Astrocyte (in vitro differentiated cells and primary cell): ENCODE measurements at regions not wholly inside any gene's neighbourhood (a gene's known extent, or its start where the extent isn't known, plus 50 kb on each side); places are given as distances from the start of the nearest gene placed in this dataset.

Experiments used
- DNase-seq: peaks from one replicate; pipeline ENCODE4 v3.0.0-alpha.2; 2010; ENCODE audit warnings: low read depth
- FAIRE-seq: peaks from 2 replicates; lab custom pipeline; 2011; peaks lifted over from hg19 to GRCh38; lab: Jason Lieb, UNC
- H2AFZ ChIP-seq: 2 replicates; pipeline ENCODE4 v1.6.0; 2012; ENCODE audit warnings: low read depth, low read length, inconsistent platforms
- H3K27ac ChIP-seq: 2 replicates; pipeline ENCODE4 v1.5.1; 2011; ENCODE audit warnings: low read depth, low read length, inconsistent platforms
- H3K27me3 ChIP-seq: 2 replicates; pipeline ENCODE4 v1.6.0; 2011; ENCODE audit warnings: low read length, inconsistent platforms; ENCODE audit not compliant: insufficient read depth
- H3K36me3 ChIP-seq: 2 replicates; pipeline ENCODE4 v1.5.1; 2011; ENCODE audit warnings: low read length, inconsistent platforms; ENCODE audit not compliant: insufficient read depth
- H3K4me1 ChIP-seq: 2 replicates; pipeline ENCODE4 v1.5.1; 2011; ENCODE audit warnings: low read length, inconsistent platforms; ENCODE audit not compliant: insufficient read depth
- H3K4me2 ChIP-seq: 2 replicates; pipeline ENCODE4 v1.6.0; 2012; ENCODE audit warnings: low read length, inconsistent platforms
- H3K4me3 ChIP-seq: 2 replicates; pipeline ENCODE4 v1.5.1; 2011; ENCODE audit warnings: low read depth, mild to moderate bottlenecking, low read length, inconsistent platforms; ENCODE audit not compliant: insufficient read depth
- H3K79me2 ChIP-seq: 2 replicates; pipeline ENCODE4 v1.6.0; 2012; ENCODE audit warnings: mild to moderate bottlenecking, low read length, inconsistent platforms; ENCODE audit not compliant: insufficient read depth
- H3K9ac ChIP-seq: 2 replicates; pipeline ENCODE4 v1.6.0; 2012; ENCODE audit warnings: mild to moderate bottlenecking, low read length, inconsistent platforms
- H3K9me3 ChIP-seq: 2 replicates; pipeline ENCODE4 v1.5.1; 2012; ENCODE audit warnings: low read depth, mild to moderate bottlenecking, low read length, inconsistent platforms; ENCODE audit not compliant: insufficient read depth
- H4K20me1 ChIP-seq: 2 replicates; pipeline ENCODE4 v1.6.0; 2012; ENCODE audit warnings: low read length, inconsistent platforms; ENCODE audit not compliant: insufficient read depth
- H3K27ac Mint-ChIP-seq: one replicate; pipeline ENCODE4 v1.8.0; 2021; ENCODE audit warnings: mild to moderate bottlenecking, mixed read lengths; ENCODE audit not compliant: unreplicated experiment
- H3K27me3 Mint-ChIP-seq: one replicate; pipeline ENCODE4 v1.8.0; 2021; ENCODE audit warnings: low read depth, mixed read lengths; ENCODE audit not compliant: unreplicated experiment
- H3K36me3 Mint-ChIP-seq: one replicate; pipeline ENCODE4 v1.8.0; 2021; ENCODE audit warnings: low read depth, mixed read lengths; ENCODE audit not compliant: unreplicated experiment
- H3K4me1 Mint-ChIP-seq: one replicate; pipeline ENCODE4 v1.8.0; 2021; ENCODE audit warnings: low read depth, mixed read lengths; ENCODE audit not compliant: unreplicated experiment
- H3K4me3 Mint-ChIP-seq: one replicate; pipeline ENCODE4 v1.8.0; 2021; ENCODE audit warnings: mild to moderate bottlenecking, moderate library complexity, mixed read lengths; ENCODE audit not compliant: unreplicated experiment
- H3K9me3 Mint-ChIP-seq: one replicate; pipeline ENCODE4 v1.8.0; 2021; ENCODE audit warnings: mild to moderate bottlenecking, mixed read lengths; ENCODE audit not compliant: unreplicated experiment
- EZH2 ChIP-seq: IDR thresholded peaks from 2 replicates; pipeline ENCODE4 v1.6.1; 2012; ENCODE audit warnings: mild to moderate bottlenecking, low read length, inconsistent platforms; ENCODE audit not compliant: insufficient read depth
- TF ChIP-seq, protein P1 (sequence below): IDR thresholded peaks from 2 replicates; pipeline ENCODE4 v1.5.1; 2011; ENCODE audit warnings: low read depth, mild to moderate bottlenecking, inconsistent platforms, low read length, moderate library complexity; ENCODE audit not compliant: insufficient read depth

DNA sequence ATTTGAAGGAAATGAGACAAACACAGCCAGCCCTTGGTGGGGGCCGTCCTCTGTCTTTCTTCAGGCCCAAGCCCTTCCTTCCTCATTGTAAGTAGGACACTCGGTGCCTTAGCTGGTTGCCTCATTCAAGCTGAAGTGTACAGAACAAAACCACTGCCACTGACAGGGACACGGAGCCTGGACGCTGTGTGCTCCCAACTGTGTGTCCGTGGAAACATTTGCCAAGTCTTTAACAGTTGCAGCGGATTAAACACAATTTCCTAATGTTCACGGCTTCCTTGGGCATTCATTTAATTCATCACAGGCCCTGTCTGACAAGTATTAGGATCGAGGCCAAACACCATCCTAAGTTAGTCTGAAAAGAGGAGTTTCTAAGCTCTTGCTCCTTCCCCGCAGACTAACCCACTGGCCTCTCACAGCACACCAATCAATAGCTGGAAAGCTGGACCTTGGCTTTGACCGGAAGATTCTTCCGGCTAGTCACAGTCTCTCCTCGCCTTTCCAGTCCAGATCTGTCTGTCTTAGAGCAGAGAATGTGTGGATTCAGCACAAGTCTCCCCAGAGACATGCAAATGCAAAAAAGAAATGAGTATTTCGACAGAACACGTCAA, 68.7 kb upstream of the ACSL3 start:
- Histone ChIP-seq H3K4me2 (peak overlapping the region; percentile 25), H3K27me3 (no peaks in the 10 kb centered on the region), H3K27ac (no peak overlapping the region), H3K4me1 (peaks cover 3% of the 10 kb centered on the region), H3K9ac (no peak overlapping the region), H4K20me1 (no peaks in the 10 kb centered on the region), H3K9me3 (no peaks in the 10 kb centered on the region), H3K36me3 (no peaks in the 10 kb centered on the region), H3K4me3 (no peak overlapping the region), H2AFZ (peak overlapping the region; percentile 75), H3K79me2 (no peaks in the 10 kb centered on the region)
- H3K27me3 Mint-ChIP-seq: no peaks in the 10 kb centered on the region
- peaks cover 2% of the 10 kb centered on the region for H3K9me3 Mint-ChIP-seq
- peaks cover 2% of the 10 kb centered on the region for H3K36me3 Mint-ChIP-seq
- peaks cover 15% of the 10 kb centered on the region for H3K4me1 Mint-ChIP-seq
- TF ChIP-seq, protein P1, sequence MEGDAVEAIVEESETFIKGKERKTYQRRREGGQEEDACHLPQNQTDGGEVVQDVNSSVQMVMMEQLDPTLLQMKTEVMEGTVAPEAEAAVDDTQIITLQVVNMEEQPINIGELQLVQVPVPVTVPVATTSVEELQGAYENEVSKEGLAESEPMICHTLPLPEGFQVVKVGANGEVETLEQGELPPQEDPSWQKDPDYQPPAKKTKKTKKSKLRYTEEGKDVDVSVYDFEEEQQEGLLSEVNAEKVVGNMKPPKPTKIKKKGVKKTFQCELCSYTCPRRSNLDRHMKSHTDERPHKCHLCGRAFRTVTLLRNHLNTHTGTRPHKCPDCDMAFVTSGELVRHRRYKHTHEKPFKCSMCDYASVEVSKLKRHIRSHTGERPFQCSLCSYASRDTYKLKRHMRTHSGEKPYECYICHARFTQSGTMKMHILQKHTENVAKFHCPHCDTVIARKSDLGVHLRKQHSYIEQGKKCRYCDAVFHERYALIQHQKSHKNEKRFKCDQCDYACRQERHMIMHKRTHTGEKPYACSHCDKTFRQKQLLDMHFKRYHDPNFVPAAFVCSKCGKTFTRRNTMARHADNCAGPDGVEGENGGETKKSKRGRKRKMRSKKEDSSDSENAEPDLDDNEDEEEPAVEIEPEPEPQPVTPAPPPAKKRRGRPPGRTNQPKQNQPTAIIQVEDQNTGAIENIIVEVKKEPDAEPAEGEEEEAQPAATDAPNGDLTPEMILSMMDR: no peak
- no peak for TF ChIP-seq EZH2
- FAIRE-seq (no peak), DNase-seq (peak; percentile 42)
- no peak overlapping the region for H3K27ac Mint-ChIP-seq
- no peak overlapping the region for H3K4me3 Mint-ChIP-seq

DNA sequence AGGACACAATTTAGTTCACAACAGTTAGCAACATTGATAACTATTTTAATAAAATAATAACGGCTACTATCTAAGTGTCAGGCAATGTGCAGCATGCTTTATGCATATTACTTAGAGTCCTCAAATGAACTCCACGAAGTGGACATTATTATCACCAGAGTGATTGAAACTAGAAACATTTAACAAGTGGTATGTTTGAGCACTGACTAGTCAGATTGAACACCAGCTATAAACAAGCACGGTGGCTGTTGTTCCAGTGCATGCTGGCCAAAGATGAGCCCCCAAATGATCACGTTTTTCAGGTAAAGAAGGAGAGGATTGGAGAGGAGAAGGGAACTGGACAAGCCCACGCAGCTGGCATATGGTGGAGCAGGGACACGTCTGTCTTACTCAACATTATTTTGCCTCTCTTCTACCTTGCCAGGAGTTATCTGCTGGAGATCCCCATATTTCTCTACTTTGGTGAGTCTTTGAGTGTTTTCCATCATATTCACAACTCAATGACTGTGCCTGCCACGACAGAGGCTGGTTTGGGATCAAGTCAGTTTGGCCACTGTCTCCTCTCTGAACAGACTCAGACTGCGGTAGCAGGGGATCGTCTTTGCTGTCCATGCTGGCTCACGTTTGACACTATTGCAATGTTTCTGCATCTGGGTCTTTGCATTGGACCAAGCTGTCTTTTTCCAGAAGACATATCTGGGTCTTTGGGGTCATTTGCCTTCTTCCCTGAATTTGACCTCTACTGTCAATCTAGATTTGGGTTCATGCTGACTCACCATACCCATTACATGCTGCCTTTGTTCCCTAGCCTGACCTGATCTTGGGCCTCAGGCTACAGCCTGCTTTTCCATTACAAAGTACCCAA, 66.0 kb upstream of the ACSL3 start:
- Histone ChIP-seq H3K27ac (no peak overlapping the region), H4K20me1 (no peaks in the 10 kb centered on the region), H3K4me1 (no peaks in the 10 kb centered on the region), H2AFZ (no peak overlapping the region), H3K27me3 (no peaks in the 10 kb centered on the region), H3K9me3 (no peaks in the 10 kb centered on the region), H3K4me3 (no peak overlapping the region), H3K9ac (no peak overlapping the region), H3K79me2 (no peaks in the 10 kb centered on the region), H3K4me2 (no peak overlapping the region), H3K36me3 (no peaks in the 10 kb centered on the region)
- no peak for TF ChIP-seq EZH2
- TF ChIP-seq, protein P1: no peak
- FAIRE-seq (no peak), DNase-seq (no peak)
- Mint-ChIP-seq H3K4me3 (no peak overlapping the region), H3K4me1 (peaks cover 9% of the 10 kb centered on the region), H3K36me3 (no peaks in the 10 kb centered on the region), H3K27ac (no peak overlapping the region), H3K9me3 (no peaks in the 10 kb centered on the region), H3K27me3 (no peaks in the 10 kb centered on the region)
